ENCODE measurements at regions not wholly inside any gene's neighbourhood (a gene's known extent, or its start where the extent isn't known, plus 50 kb on each side); places are given as distances from the start of the nearest gene placed in this dataset.

- TF ChIP-seq POLR2AphosphoS5 (IDR thresholded peaks at IDR 0.05), result no peak
- no peak for TF ChIP-seq POLR2A (IDR thresholded peaks at IDR 0.05)
These were observed 333.2 kb upstream of the ZNF507 start for GRCh38 chr19:32012206-32012605.
